Cardiac muscle cell (in vitro differentiated cells and primary cell): ENCODE measurements at regions not wholly inside any gene's neighbourhood (a gene's known extent, or its start where the extent isn't known, plus 50 kb on each side); places are given as distances from the start of the nearest gene placed in this dataset.

Source experiments
- DNase-seq, 2 donors: peaks; one replicate each; pipeline versions ENCODE4 v3.0.0 to v3.0.0-alpha.2; 2010 to 2017; ENCODE audit warnings: low read depth in 1 of 2, low spot score in 1 of 2
- H3K27ac ChIP-seq: fragments of 200-600 bp; sonication (generic); 2 replicates; pipeline ENCODE4 v1.5.1; 2016
- H3K27me3 ChIP-seq: fragments of 200-600 bp; sonication (generic); 2 replicates; pipeline ENCODE4 v1.6.0; 2016; ENCODE audit warnings: control low read depth
- H3K36me3 ChIP-seq: fragments of 200-600 bp; sonication (generic); 2 replicates; pipeline ENCODE4 v1.5.1; 2016; ENCODE audit warnings: control low read depth
- H3K4me1 ChIP-seq: fragments of 200-600 bp; sonication (generic); 2 replicates; pipeline ENCODE4 v1.8.1; 2017; ENCODE audit warnings: low read depth, mild to moderate bottlenecking, mixed run types
- H3K4me3 ChIP-seq: fragments of 200-600 bp; sonication (generic); 2 replicates; pipeline ENCODE4 v1.5.1; 2016; ENCODE audit warnings: mild to moderate bottlenecking
- H3K9me3 ChIP-seq: fragments of 200-600 bp; sonication (generic); 2 replicates; pipeline ENCODE4 v1.5.1; 2017; ENCODE audit warnings: low read depth, mild to moderate bottlenecking, control low read depth
- CTCF ChIP-seq: IDR thresholded peaks from 2 replicates; pipeline ENCODE4 v1.5.1; 2012; ENCODE audit warnings: low read depth, mild to moderate bottlenecking, low read length

- no peak for DNase-seq
- no peak overlapping the region for H3K27ac ChIP-seq
- H3K9me3 ChIP-seq = no peaks in the 10 kb centered on the region
- TF ChIP-seq CTCF = no peak
- H3K27me3 ChIP-seq = no peaks in the 10 kb centered on the region
- no peaks in the 10 kb centered on the region for H3K4me1 ChIP-seq
- H3K4me3 ChIP-seq = no peak overlapping the region
- no peaks in the 10 kb centered on the region for H3K36me3 ChIP-seq
Observed at GRCh38 chr7:26048663-26049062, 103.3 kb upstream of the NFE2L3 start.

- Histone ChIP-seq H3K4me1 (no peaks in the 10 kb centered on the region), H3K27me3 (no peaks in the 10 kb centered on the region), H3K27ac (no peak overlapping the region), H3K9me3 (no peaks in the 10 kb centered on the region), H3K4me3 (no peak overlapping the region), H3K36me3 (no peaks in the 10 kb centered on the region)
- TF ChIP-seq CTCF = no peak
- DNase-seq = no peak
Observed at GRCh38 chr7:26049081-26049480, 102.9 kb upstream of the NFE2L3 start.

- DNase-seq = no peak
- no peaks in the 10 kb centered on the region for H3K4me1 ChIP-seq
- H3K27me3 ChIP-seq = no peaks in the 10 kb centered on the region
- H3K36me3 ChIP-seq = no peaks in the 10 kb centered on the region
- TF ChIP-seq CTCF = no peak
- H3K27ac ChIP-seq = no peak overlapping the region
- H3K4me3 ChIP-seq = no peak overlapping the region
- H3K9me3 ChIP-seq = no peaks in the 10 kb centered on the region
Observed at GRCh38 chr7:26051021-26051420, 101.0 kb upstream of the NFE2L3 start.

- no peak overlapping the region for H3K27ac ChIP-seq
Observed at GRCh38 chr7:26052706-26053105, 99.3 kb upstream of the NFE2L3 start.

GRCh38 chr7:26054386-26054785, 97.6 kb upstream of the NFE2L3 start:
- H3K4me1 ChIP-seq = no peaks in the 10 kb centered on the region
- H3K36me3 ChIP-seq = no peaks in the 10 kb centered on the region
- DNase-seq = no peak
- no peaks in the 10 kb centered on the region for H3K27me3 ChIP-seq
- no peak overlapping the region for H3K4me3 ChIP-seq
- H3K27ac ChIP-seq = no peak overlapping the region
- no peaks in the 10 kb centered on the region for H3K9me3 ChIP-seq
- no peak for TF ChIP-seq CTCF

More at GRCh38 chr7:26052706-26053105, 99.3 kb upstream of the NFE2L3 start:
- no peaks in the 10 kb centered on the region for H3K4me1 ChIP-seq
- no peak overlapping the region for H3K4me3 ChIP-seq
- H3K36me3 ChIP-seq = no peaks in the 10 kb centered on the region
- H3K27me3 ChIP-seq = no peaks in the 10 kb centered on the region
- H3K9me3 ChIP-seq = no peaks in the 10 kb centered on the region
- no peak for DNase-seq
- TF ChIP-seq CTCF = no peak

GRCh38 chr7:26055241-26055640, 96.8 kb upstream of the NFE2L3 start:
- Histone ChIP-seq H3K4me1 (no peaks in the 10 kb centered on the region), H3K27ac (no peak overlapping the region)
- no peak for TF ChIP-seq CTCF

More at GRCh38 chr7:26055241-26055640, 96.8 kb upstream of the NFE2L3 start:
- no peak for DNase-seq
- H3K4me3 ChIP-seq = no peak overlapping the region
- no peaks in the 10 kb centered on the region for H3K27me3 ChIP-seq
- no peaks in the 10 kb centered on the region for H3K36me3 ChIP-seq
- H3K9me3 ChIP-seq = no peaks in the 10 kb centered on the region
